GM19452 (cell line): ENCODE measurements at regions not wholly inside any gene's neighbourhood (a gene's known extent, or its start where the extent isn't known, plus 50 kb on each side); places are given as distances from the start of the nearest gene placed in this dataset.

Experiments
- ATAC-seq: cut with Tn5 transposase; IDR thresholded peaks from one replicate; pipeline ENCODE4 v1.9.1; 2021; ENCODE audit not compliant: unreplicated experiment

DNA sequence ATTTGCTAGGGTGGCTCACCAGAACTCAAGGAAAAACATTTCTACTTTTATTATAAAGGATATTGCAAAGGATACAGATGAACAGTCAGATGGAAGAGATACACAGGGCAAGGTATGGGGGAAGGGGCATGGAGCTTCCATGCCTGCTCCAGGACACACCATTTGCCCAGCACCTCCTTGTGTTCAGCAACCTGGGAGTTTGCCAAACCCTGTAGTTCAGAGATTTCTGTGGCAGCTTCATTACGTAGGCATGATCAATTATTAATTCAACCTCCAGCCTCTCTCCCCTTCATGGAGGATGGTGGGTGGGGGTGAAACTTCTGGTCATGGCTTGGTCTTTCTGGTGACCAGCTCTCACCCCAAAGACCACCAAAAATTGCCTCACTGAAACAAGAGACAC lies 353.9 kb upstream of the THBS1 start:
- no peak for ATAC-seq

DNA sequence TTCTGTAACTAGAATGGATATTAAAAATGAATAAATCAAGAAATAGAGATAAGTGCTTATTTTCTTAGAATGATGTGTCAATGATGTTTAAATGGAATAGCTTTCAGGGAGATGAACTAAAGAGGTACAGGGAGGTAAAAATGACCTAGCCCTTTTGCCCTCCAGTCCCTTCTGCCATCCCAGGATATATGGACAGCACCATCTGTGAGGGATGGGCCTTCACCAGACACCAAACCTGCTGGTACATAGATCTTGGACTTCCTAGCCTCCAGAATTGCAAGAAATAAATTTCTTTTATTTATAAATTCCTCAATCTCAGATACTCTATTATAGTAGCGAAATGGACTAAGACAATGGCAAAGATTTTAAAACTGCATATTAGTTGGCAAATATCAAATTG lies 352.0 kb upstream of the THBS1 start:
- no peak for ATAC-seq

DNA sequence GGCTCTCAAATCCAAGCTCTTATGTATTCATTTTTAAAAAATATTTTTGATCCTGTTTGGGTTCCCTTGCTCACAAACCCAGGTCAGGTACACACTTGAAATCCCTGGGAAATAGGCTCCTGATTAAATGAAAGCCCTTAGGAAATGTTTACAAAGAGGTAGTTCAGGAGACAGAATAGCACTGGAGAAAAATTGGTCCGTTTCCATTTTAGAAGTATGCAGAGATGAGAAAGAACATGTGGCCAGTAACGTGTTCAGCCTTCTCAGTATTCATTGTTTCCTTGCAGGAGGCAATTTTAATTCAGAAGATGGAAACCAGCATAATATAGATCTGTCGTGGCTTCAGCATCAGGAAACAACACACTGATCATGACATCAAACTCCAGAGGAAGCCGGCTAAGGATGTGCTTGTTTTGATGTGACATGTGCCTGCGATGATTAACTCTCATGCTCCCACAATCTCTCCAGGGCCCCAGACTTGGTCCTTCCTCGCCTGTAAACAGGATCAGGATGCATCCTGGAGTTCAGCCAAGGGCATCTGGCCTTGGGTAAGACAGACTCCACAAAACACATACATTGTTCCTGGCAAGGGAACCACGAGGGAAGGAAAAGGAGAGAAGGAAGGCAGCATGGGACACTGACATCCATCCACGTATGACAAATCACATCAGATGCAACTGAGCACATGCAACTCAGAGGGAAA lies 350.5 kb upstream of the THBS1 start:
- ATAC-seq, result no peak

DNA sequence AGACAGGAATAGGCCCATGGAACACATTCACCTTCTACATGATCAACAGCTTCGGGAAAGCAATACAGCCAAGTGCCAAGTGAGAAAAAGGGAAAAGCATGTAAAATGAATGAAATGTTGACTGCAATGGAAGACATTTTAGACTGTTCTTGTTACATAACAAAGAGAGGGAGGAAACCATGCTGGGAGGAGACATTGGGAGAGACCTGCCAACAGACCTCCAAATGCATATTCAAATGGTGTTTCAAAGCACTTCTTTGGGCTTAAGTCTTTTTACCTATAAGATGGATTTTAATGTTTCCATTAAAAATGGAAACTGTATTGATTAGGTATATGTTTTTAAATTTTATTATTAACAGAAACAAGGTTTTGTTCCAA lies 350.0 kb upstream of the THBS1 start:
- no peak for ATAC-seq

DNA sequence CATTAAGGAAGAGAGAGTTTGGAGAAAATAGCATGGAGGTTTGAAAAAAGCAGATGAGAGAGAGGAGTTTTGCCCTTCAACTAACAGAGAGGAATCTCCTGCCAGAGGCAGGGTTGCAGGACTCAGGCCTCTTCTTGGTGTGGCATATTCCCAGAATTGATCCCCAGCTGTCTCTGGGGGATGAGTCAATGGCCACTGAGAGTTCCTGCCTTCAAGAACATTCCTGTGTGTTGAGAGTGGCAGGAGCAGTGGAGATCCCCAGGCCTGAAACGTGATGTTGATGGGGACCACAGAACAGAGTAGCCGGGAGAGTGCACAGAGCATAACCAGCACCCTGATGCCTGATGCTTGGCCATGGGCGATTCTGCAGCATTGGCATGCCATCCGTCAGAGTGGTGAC lies 348.4 kb upstream of the THBS1 start:
- ATAC-seq, result no peak

DNA sequence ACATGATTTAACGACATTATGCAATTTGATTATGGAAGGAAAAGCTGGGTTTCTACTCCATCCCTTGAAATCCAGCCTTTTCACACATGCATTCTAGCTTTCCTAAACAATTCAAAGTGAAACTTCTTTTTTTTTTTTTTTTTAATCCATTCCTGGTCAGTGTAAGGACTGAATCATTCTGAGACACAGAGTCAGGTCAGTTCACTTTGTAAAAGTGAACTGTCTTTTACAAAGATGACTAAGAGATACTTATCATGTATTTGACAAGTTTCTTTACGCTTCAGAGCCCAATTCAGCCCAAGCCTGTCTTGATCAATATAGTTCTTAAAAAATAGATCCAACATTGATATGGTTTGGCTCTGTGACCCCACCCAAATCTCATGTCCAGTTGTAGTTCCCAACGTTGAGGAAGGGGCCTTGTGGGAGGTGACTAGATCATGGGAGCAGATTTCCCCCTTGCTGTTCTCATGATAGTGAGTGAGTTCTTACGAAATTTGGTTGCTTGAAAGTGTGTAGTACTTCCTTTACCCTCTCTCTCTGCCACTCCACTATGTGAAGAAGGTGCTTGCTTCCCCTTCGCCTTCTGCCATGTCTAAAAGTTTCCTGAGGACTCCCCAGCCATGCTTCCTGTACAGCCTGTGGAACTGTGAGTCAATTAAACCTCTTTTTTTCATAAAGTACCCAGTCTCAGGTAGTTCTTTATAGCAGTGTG lies 345.6 kb upstream of the THBS1 start:
- no peak for ATAC-seq

DNA sequence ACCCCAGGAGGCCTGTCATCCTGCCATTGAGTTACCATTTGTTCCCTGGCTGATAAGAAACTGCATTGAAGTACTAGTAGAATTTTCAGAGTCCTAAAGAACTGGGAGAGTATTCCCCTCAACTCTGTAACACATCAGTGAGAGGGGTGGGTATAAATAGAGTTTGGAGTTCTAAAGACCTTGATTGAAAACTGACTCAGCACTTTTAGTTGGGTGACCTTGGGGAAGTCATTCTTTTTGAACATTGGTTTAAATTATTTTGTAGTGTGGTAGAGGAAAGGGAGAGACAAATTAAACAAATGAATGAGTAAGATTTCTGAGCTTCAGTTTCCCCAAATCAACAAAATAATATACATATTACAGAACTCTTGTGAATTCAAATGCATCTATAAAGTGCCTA lies 344.5 kb upstream of the THBS1 start:
- ATAC-seq, result no peak

DNA sequence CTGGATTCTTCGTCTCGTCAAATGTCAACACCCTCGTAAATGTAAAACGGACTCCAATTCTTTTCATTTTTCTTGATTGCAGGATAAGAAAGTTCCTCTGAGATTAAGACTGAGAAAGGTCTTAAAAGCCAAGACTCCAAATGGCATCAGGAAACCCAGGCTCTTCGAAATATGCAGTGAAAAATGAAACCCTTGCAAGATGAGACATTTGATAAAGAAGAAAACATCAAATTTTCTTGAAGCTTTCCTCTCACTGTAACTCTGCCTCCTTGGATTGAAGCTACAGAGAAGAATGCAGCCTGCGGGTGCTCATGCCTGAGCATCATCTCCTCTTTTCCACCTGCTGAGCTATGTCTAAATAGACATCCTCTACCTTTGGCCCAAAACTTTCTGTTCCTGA lies 342.4 kb upstream of the THBS1 start:
- ATAC-seq, result no peak

DNA sequence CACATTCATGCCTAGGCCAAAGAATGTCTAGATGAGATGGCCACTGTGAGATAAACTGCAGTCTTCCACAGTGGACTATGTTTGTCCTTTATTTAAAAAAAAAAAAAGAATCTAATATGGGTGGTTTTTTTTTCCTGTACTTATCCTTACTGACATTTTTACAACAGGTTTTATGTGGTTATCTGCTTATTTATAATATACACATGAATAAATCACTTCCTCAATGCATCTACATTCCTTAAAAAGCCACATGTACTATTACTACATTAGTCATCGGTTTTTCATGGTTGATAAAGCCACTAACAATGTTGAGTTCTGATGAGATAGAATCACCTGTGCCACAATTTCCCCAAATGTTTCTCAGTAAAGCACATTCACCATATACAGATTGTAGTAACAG lies 341.3 kb upstream of the THBS1 start:
- ATAC-seq, result no peak

DNA sequence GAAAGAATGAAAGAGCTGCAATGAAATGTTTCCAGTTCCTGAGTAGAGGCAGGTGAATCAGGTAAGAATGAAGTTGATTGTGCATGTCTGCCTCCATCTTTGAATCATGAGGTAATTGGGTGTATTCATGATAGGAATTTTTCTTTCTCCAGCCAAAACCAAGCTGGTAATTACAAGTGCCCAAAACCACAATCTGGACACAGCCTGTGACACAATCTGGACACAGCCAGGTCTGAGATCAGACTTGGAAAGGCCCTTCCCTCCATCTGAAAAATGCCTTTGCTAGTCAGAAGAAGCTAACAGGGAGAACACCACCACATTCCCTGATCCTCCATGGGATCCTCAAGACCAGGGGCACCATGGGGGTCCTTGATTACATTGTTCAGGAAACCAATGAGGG lies 338.5 kb upstream of the THBS1 start:
- no peak for ATAC-seq

DNA sequence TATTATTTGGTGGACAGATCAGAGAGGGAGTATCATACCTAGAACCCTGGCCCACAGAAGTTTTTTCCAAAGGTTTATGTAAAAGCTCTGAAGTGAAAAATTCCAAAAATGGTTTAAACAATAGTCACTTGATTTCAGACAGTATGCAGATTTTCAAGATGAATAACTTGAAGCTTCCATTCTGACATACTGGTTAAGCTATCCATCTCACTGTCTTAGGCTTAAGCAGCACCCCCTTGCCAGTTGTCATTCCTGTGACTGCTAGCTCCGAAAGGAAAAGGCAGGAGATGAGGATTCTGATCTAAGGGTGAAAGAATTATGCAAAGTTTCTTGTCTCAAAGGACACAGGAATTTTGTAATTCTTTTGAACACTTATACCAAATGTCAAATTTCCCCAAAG lies 337.5 kb upstream of the THBS1 start:
- ATAC-seq, result no peak

DNA sequence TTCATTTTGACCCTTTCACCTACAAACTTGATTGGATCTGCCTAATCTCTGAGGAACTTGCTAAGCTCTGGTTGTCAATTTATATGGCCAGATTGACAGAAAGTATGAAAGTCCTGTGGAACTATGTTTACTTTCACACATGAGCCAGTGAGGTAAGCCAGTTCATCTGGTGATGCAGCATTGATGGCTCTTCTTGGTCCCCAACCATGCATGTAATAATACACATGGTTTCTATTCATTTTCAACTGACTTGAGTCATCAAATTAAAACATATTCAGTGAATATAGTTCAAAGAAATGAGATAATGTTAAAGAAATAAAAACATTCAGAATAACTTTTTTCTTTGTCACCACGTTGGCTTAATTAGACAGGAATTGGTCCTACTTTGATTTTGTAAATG lies 336.1 kb upstream of the THBS1 start:
- no peak for ATAC-seq

DNA sequence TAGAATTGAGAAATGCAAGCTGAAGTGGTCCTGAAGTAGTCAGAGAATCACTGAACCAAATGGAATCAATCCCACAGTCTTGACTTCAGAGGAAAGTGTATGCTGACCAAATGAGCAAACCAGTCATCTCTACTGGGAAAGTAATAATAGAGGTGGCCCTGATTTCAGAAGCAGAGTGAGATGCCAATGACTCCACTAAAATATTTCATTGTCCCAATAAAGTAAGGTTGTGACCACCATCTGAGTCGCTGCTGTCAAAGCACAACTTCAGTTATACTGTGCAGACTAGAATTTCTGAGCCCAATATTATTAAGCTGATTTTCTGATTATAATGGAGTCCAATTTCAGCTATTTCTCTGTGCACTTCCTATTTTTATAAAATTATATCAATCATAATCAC lies 334.4 kb upstream of the THBS1 start:
- no peak for ATAC-seq

DNA sequence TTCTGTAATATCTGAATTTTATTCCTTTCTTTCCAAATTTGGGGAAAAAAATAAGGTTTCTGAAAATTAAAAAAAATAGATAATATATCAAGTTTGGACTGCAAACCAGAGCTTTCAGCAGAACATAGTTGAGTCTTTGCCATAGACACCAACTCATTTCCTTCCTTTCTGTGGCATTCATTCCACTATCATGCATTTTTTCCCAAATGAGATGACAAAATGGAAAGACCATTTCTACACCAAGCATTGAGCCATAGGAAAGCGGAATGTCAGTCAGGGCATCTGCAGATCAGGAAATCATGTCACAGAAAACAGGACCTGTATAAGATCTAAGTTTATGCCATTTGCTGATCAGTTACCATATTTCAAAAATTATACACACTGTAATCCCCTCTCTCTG lies 333.3 kb upstream of the THBS1 start:
- ATAC-seq, result no peak

DNA sequence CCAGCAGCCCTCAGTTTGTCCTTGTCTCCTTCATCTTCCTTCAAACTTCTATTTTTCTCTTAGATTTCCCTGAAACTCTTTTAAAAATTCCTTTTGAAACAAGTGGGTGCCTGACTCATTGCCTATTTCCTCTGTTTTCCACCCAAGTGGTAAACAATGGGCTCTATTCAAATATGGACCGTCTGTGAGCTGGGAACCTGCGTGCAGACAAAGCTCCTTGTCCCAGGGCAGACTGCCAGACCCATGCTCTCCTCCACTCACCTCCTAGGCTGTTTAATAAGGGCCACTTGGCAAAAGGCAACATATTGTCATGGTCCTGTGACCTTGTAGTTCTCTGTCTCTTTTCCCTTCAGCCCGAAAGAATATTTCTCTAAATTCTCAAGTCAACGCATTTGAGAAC lies 332.7 kb upstream of the THBS1 start:
- no peak for ATAC-seq

DNA sequence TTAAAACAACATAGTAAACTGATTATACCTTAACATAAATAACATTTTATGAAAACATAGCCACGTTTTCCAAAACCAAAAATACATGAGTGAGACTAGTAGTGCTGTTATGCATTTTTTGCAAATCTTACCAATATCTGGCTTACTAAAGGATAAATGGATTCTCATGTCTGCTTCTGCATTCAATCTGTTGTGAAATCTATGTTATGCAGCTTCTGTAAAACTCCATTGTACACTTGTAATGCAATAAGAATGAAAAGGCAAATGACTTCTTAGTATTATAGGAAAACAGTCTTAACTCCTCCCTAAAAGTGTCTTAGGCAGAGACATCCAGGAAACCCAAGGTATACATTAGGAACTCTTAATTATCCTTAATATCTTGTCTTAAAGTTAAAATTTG lies 330.9 kb upstream of the THBS1 start:
- ATAC-seq, result no peak

DNA sequence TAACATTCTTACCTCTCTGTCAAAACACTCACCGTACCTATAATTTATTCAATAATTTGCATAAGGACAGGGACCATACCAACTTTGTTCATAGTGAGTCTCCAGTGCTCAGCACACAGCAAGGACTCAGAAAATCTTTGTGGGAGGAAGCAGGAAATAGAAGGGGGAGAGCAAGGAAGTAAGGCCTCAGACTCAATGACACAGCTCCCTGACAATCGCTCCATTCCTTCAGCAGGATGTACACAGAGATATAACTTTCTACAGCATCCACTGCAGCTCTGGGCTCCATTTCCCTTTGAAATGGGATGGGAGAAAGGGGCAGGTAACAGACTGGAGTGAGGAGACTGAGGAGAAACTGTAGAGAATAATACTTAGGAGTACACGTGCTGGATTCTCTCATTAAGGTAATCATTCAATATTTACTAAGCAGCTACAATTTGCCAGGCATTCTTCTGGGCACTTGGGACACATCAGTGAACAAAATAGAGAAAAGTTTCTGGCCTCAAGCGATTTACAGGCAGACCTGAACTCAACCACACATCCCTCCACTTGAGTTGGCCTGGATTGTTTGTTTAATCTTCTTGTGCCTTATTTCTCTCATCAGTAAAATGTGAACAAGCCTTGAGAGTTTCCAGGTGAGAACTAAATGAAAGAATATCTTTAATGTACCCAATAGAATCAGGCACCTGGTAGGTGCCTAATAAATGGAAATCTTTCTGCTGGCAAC lies 330.3 kb upstream of the THBS1 start:
- no peak for ATAC-seq

DNA sequence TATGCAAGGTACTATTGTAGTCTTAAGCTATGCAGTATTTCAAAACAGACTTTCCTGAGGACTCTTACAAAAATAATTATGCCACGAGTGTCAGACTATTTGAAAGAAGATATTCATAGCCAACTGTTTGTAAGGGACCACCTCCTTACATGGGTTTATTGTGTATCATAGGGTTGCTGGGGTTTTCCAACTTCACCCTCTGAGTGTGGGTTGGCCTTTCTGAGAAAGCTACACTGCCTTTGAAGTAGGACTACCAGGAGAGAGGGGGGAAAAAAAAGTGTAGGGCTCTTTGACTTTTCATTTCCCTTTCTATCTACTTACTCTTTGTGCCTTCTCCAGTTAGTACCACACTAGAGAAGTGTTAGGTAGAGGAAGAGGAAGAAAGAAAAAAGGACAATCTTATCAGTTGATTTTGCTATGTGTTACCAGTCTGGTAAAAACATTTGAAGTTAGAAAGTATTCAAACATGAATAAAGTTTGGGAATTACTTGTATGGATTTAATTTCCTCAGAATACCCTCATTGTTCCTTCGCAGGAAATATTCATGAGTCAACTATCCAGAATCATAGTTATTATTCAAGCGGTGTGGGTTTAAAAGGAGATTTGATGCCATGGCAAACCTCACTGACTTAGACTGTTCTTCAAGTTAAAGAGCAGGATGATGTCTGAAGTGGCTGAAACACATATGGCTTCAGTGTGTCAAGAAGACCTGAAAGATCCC lies 329.3 kb upstream of the THBS1 start:
- no peak for ATAC-seq

DNA sequence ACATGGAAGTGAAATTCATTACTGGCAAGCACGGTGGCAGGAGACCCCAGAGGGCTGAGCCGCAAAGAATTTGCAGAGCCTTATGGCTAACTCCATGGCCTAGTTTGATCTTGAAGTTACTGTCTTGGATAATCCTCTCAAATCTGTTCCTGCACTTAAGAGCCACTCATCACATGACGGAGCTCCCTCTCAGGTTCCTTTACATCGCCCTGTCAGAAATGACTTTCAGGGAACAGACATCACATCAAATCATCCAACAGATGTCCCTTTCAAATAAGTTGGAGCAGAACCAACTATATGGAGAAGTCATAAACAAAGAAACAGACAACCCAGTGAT lies 328.8 kb upstream of the THBS1 start:
- no peak for ATAC-seq

DNA sequence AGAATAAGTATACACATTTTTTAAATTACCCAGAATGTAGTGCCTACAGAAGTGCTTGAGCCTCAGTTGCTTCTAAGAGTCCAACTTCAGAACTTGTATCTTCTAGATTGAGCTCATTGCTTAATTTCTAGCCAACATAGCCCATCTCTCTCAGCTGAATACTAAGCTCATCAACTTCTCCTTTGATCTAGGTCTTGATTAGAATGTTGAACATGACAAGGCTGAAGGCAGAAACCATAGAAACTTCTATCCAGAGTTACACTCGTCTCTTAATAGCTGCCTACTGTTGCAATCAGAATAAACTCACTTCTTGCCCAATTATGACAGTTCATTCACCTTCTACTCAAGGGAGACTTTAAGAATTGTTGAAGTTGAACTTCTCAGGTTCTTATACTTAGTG lies 327.3 kb upstream of the THBS1 start:
- no peak for ATAC-seq

DNA sequence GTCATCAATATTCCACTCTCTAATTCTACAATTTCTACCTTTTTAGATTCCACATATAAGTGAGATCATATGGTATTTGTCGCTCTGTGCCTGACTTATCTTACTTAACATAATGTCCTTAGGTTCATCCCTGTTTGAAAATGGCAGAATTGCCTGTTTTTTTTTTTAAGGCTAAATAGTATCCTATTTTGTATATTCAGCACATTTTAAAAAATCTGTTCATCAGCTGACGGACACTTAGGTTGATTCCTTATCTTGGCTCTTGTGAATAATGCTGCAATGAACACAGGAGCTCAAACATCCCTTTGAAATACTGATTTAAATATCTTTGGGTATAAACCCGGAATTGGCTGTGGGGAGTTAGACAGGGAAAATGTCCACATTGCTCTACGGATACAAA lies 326.7 kb upstream of the THBS1 start:
- ATAC-seq, result no peak

DNA sequence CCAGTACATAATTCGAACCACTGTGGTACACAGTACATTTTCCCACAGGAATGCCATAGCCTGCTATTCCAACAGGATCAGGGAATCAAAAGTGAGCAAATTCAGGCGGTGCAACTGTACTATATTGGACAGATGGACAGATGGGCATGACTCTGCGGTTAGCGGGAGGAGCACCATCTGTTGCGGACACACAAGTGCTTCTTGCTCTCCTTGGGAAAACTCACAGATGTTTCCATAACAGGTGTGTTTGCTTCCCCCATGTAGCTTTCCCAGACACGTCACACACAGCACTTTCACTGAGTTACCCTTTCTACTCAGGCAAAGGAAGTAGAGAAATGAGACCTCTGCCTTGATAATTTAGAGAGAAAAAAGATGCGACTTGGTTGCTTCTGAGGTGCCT lies 325.1 kb upstream of the THBS1 start:
- ATAC-seq, result no peak
